MM.1S (cell line): ENCODE measurements at regions not wholly inside any gene's neighbourhood (a gene's known extent, or its start where the extent isn't known, plus 50 kb on each side); places are given as distances from the start of the nearest gene placed in this dataset.

Experiments
- DNase-seq: peaks from one replicate; pipeline ENCODE4 v3.0.0-alpha.2; 2015
- H2AFZ ChIP-seq: fragments of 300-600 bp; sonication (generic); 2 replicates; pipeline ENCODE4 v1.6.0; 2016; ENCODE audit warnings: antibody characterized with exemption, low read length
- H3F3A ChIP-seq: fragments of 300-600 bp; sonication (generic); 2 replicates; pipeline ENCODE4 v1.6.1; 2016; ENCODE audit warnings: mild to moderate bottlenecking, antibody characterized with exemption, low read length, moderate library complexity, mixed read lengths; ENCODE audit not compliant: insufficient read depth
- H3K27ac ChIP-seq: fragments of 300-600 bp; sonication (generic); 2 replicates; pipeline ENCODE4 v1.5.1; 2016; ENCODE audit warnings: mild to moderate bottlenecking, low read length
- H3K27me3 ChIP-seq: fragments of 300-600 bp; sonication (generic); replicated peaks from 2 replicates; pipeline ENCODE4 v1.6.0; 2016; ENCODE audit warnings: low read length; ENCODE audit not compliant: insufficient read depth
- H3K36me3 ChIP-seq: fragments of 300-600 bp; sonication (generic); replicated peaks from 2 replicates; pipeline ENCODE4 v1.6.1; 2016; ENCODE audit warnings: mild to moderate bottlenecking, low read length, mixed read lengths; ENCODE audit not compliant: insufficient read depth
- H3K4me1 ChIP-seq: fragments of 300-600 bp; sonication (generic); 2 replicates; pipeline ENCODE4 v1.6.1; 2016; ENCODE audit warnings: low read length, mixed read lengths
- H3K4me2 ChIP-seq: fragments of 300-600 bp; sonication (generic); 2 replicates; pipeline ENCODE4 v1.6.0; 2016; ENCODE audit warnings: low read depth, low read length
- H3K4me3 ChIP-seq: fragments of 300-600 bp; sonication (generic); 2 replicates; pipeline ENCODE4 v1.5.1; 2016; ENCODE audit warnings: low read length, mixed read lengths
- H3K79me2 ChIP-seq: fragments of 300-600 bp; sonication (generic); 2 replicates; pipeline ENCODE4 v1.6.1; 2016; ENCODE audit warnings: mixed run types, low read length, mixed read lengths
- H3K9ac ChIP-seq: fragments of 300-600 bp; sonication (generic); 2 replicates; pipeline ENCODE4 v1.6.1; 2016; ENCODE audit warnings: low read length, mixed read lengths
- H3K9me2 ChIP-seq: fragments of 300-600 bp; sonication (generic); replicated peaks from 2 replicates; pipeline ENCODE4 v1.6.1; 2016; ENCODE audit warnings: mild to moderate bottlenecking, low read length, mixed read lengths; ENCODE audit not compliant: insufficient read depth
- H3K9me3 ChIP-seq: fragments of 300-600 bp; sonication (generic); replicated peaks from 2 replicates; pipeline ENCODE4 v1.6.1; 2016; ENCODE audit warnings: mild to moderate bottlenecking, low read length, mixed read lengths; ENCODE audit not compliant: insufficient read depth
- H4K20me1 ChIP-seq: fragments of 300-600 bp; sonication (generic); 2 replicates; pipeline ENCODE4 v1.6.1; 2016; ENCODE audit warnings: mild to moderate bottlenecking, low read length, moderate library complexity, mixed read lengths; ENCODE audit not compliant: insufficient read depth
- EZH2 ChIP-seq: fragments of 300-600 bp; sonication (generic); optimal IDR thresholded peaks from 2 replicates; pipeline ENCODE3; 2017; ENCODE audit warnings: low read depth, mild to moderate bottlenecking, antibody characterized with exemption, low read length, mixed read lengths
- EZH2phosphoT487 ChIP-seq: fragments of 300-600 bp; sonication (generic); IDR thresholded peaks from 2 replicates; pipeline ENCODE4 v1.6.1; 2018; ENCODE audit warnings: antibody characterized with exemption, low read length
- TF ChIP-seq, protein P1 (sequence below): fragments of 300-600 bp; sonication (generic); IDR thresholded peaks from 2 replicates; pipeline ENCODE4 v1.5.1; 2016; ENCODE audit warnings: antibody characterized with exemption, low read length, mixed read lengths

DNA sequence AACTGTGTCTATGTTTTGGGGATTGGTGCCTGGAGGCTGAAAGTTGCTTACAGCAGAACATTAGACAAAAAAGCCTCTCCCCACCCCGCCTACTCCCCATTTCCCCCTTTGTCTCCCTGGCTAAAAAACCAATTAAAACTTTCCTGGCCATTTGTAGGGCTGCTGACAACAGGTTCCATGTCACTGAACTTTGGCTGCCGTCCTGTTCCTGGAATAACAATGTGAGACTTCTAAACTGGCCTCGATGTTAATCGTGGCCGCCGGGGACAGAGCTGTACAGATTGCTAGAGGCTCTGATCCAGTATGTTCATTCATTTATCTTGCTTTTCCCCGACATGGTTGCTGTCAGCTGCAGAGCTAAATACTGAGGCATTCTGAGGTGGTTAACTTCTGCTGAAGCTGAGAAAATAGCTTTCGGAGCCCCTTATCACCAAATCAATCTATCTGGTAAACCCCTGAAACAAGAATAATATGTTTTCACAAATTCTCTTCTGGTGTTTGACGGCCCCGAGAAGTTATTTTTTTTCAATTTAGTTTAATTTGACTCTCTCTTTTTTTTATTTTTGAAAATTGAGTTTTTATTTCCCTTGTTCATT, 271.6 kb downstream of the GFRA1 start:
- TF ChIP-seq EZH2 = no peak
- TF ChIP-seq, protein P1, sequence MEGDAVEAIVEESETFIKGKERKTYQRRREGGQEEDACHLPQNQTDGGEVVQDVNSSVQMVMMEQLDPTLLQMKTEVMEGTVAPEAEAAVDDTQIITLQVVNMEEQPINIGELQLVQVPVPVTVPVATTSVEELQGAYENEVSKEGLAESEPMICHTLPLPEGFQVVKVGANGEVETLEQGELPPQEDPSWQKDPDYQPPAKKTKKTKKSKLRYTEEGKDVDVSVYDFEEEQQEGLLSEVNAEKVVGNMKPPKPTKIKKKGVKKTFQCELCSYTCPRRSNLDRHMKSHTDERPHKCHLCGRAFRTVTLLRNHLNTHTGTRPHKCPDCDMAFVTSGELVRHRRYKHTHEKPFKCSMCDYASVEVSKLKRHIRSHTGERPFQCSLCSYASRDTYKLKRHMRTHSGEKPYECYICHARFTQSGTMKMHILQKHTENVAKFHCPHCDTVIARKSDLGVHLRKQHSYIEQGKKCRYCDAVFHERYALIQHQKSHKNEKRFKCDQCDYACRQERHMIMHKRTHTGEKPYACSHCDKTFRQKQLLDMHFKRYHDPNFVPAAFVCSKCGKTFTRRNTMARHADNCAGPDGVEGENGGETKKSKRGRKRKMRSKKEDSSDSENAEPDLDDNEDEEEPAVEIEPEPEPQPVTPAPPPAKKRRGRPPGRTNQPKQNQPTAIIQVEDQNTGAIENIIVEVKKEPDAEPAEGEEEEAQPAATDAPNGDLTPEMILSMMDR = no peak
- no peak for TF ChIP-seq EZH2phosphoT487
- no peaks in the 10 kb centered on the region for H3K36me3 ChIP-seq
- H3K27ac ChIP-seq = no peak overlapping the region
- no peaks in the 10 kb centered on the region for H3K79me2 ChIP-seq
- no peak for DNase-seq
- no peaks in the 10 kb centered on the region for H3K9me3 ChIP-seq
- no peaks in the 10 kb centered on the region for H3K9me2 ChIP-seq
- H3K4me3 ChIP-seq = no peak overlapping the region
- no peak overlapping the region for H3K4me2 ChIP-seq
- H3K4me1 ChIP-seq = peaks cover 9% of the 10 kb centered on the region; the same call in 1 of the 2 replicates
- H3K9ac ChIP-seq = no peak overlapping the region
- no peaks in the 10 kb centered on the region for H3F3A ChIP-seq
- H4K20me1 ChIP-seq = no peaks in the 10 kb centered on the region
- no peak overlapping the region for H2AFZ ChIP-seq
- no peaks in the 10 kb centered on the region for H3K27me3 ChIP-seq

DNA sequence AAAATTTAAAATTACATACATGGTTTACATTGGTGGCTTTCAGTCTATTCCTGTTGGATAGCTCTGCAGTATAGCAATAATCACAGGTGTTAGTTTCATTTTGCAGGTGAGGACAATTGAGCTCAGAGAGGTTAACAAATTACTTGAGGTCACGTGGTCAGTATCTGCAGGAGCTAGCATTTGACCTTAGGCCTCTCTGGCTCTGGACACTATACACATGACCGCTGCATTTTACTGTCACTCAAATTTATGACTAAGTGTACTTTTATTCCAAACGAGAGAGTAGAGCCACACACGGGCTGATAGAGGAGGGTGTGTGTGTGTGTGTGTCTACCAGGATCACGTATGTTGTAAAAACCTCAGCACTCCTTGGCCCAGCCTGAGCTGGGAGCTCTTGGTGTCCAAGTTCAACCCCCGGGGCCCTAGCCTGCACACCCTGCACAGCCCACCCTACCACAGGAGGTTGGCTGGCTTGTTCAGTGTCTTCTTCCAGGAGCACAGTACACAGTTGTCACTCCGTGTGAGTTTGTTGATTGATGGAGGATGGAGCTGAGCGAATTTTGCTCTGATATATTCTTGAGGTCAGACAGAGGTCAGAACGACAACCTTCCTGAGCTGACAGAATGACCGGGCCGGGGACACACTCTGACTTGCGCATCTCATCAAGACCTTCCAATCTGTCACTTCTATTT, 272.7 kb downstream of the GFRA1 start:
- peak; percentile 64 for DNase-seq
- H4K20me1 ChIP-seq = no peaks in the 10 kb centered on the region

More for the DNA sequence above, 272.7 kb downstream of the GFRA1 start:
- Histone ChIP-seq H3K4me1 (peaks cover 9% of the 10 kb centered on the region; the same call in 1 of the 2 replicates), H3K36me3 (no peaks in the 10 kb centered on the region), H3K4me3 (no peak overlapping the region), H3K9me3 (no peaks in the 10 kb centered on the region), H2AFZ (peak overlapping the region; percentile 31; the same call in 1 of the 2 replicates), H3K27ac (no peak overlapping the region), H3K4me2 (no peak overlapping the region), H3K27me3 (no peaks in the 10 kb centered on the region), H3F3A (no peaks in the 10 kb centered on the region), H3K79me2 (no peaks in the 10 kb centered on the region), H3K9ac (no peak overlapping the region), H3K9me2 (no peaks in the 10 kb centered on the region)
- no peak for TF ChIP-seq EZH2phosphoT487
